Esophagus muscularis mucosa (tissue), 4 donors: ENCODE measurements at regions not wholly inside any gene's neighbourhood (a gene's known extent, or its start where the extent isn't known, plus 50 kb on each side); places are given as distances from the start of the nearest gene placed in this dataset.

Experiments used
- CTCF ChIP-seq, 3 experiments: fragments of 200-600 bp in 2 of 3; fragments of 450-650 bp in 1 of 3; sonication (generic) in 2 of 3; IDR thresholded peaks; one replicate each; pipeline ENCODE4 v1.5.1; 2017 to 2019; ENCODE audit warnings: antibody characterized with exemption in 3 of 3, mild to moderate bottlenecking in 2 of 3, moderate library complexity in 1 of 3
- EP300 ChIP-seq: sonication (generic); formaldehyde crosslinking; IDR thresholded peaks from one replicate; pipeline ENCODE4 v1.6.1; 2017; ENCODE audit warnings: antibody characterized with exemption
- POLR2A ChIP-seq: fragments of 450-650 bp; IDR thresholded peaks from one replicate; pipeline ENCODE4 v1.6.1; 2017; ENCODE audit warnings: antibody characterized with exemption, moderate library complexity, mild to moderate bottlenecking, low read depth
- POLR2AphosphoS5 ChIP-seq, 2 donors: sonication (generic); formaldehyde crosslinking; IDR thresholded peaks; one replicate each; pipeline ENCODE4 v1.6.1; 2017; ENCODE audit warnings: antibody characterized with exemption in 2 of 2

GRCh38 chr10:118430190-118430589 lies 88.1 kb upstream of the FAM204A start:
- TF ChIP-seq CTCF (IDR thresholded peaks at IDR 0.05) = no peak
- no peak for TF ChIP-seq EP300
- TF ChIP-seq POLR2A = no peak
- TF ChIP-seq POLR2AphosphoS5 (IDR thresholded peaks at IDR 0.05) = no peak
